NCI-H1105 (cell line): ENCODE measurements at regions not wholly inside any gene's neighbourhood (a gene's known extent, or its start where the extent isn't known, plus 50 kb on each side); places are given as distances from the start of the nearest gene placed in this dataset.

Experiments
- DNase-seq: peaks from one replicate; lab custom pipeline; 2025; lab: John Stamatoyannopoulos, UW

- DNase-seq = no peak
Observed at GRCh38 chr2:23128684-23129292, 256.2 kb upstream of the KLHL29 start.

GRCh38 chr2:23131066-23131575 is 253.9 kb upstream of the KLHL29 start:
- no peak for DNase-seq

GRCh38 chr2:23132000-23132399 is 253.0 kb upstream of the KLHL29 start:
- DNase-seq = no peak

GRCh38 chr2:23132823-23133595 is 252.0 kb upstream of the KLHL29 start:
- DNase-seq = no peak

DNA sequence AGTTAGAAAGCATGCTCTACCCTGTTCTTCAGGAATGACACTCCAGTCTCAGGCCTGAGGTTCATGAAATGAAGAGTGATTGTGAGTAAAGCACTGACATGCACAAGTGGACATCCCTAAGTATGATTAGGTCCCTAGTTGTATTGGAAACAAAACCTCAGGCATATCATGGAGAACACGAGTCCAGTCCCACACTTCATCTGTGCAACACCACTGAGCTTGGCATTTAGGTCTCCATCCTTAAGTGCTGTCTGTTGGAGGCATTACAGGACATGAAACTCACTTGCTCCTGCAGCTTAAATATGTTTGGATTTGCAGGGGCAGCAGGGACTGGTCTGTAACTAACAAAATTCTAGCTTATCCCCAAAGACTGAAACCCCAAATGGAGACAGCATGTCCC is 250.3 kb upstream of the KLHL29 start:
- no peak for DNase-seq

DNA sequence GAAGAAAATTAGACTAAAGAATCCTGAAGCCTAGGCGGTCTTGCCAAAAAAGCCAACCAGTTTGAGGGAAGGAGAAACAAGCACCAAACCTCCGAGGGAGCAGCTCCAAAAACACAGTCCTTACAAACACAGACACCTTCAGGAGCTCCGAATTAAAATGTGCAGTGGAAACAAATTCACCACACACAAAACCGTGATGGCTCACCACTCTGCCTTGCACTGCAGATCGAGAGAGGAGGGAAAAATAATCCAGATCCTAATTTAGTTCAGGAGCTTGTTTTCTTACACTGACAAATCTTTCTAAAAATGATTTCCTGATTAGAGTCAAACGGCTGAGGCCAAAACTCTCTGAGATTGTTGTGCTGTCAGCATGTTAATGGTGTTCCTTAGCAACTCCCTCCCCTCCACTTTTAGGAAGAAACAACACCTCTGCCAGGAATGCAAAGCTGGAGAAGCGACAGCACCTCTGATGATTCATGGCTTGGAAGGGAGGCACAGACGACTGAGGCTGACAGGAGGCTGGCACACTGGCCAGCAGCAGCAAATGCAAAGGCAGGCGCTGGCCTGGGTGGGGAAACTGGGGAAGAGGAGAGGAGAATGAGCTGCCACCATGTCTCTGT is 249.4 kb upstream of the KLHL29 start:
- DNase-seq = no peak

DNA sequence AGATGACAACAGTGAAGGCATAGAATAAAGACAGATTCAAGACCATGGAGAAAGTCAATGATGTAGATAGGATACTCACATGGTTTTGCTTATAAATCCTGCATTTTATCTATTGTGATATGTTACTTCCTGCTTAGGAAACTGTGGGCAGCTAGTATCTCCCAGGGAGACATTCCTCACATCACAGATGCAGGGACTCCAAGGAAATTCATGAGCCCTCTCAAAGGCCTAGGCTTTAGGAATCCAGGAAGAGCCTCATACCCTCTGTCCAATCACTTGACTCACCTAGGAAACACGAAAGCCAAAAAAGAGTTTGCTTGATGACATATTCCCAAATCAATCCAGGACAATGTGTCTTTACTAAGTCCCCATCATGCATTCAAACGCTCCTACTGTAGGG is 247.8 kb upstream of the KLHL29 start:
- no peak for DNase-seq

DNA sequence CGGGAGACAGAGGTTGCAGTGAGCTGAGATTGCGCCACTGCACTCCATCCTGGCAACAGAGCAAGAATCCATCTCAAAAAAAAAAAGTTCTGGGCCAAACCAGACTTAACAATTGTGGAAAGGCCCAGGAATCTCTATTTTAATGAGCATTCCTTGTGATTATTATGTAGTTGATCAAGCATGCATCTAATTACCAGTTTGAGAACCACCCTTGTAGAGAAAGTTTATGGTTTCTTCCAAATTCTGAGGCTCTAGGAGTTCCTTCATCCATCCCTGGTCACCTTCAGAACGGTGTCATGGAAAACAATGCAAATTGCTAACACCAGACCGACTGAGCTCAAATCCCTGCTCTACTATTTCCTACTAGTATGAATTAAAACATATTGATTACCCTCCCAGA is 246.3 kb upstream of the KLHL29 start:
- no peak for DNase-seq

DNA sequence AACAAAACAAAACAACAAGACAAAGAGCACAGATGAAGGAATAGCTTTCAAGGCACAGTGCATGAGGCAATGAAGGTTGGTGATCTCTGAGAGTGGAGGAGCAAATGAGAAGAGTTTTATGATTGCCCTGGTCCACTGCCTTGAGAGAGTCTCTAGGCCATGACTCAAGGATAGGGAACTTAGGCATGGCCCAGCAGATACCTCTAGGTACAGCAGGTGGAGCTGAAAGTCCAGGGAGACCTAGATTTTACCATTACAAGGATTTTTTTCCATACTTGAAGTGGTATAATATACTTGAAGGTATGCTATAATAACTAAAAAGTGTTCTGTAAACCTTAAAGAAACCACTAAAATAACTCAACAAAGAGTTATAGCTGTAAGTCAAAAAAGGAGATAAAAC is 239.5 kb upstream of the KLHL29 start:
- DNase-seq = no peak

GRCh38 chr2:23146011-23146410 is 239.0 kb upstream of the KLHL29 start:
- DNase-seq = no peak

DNA sequence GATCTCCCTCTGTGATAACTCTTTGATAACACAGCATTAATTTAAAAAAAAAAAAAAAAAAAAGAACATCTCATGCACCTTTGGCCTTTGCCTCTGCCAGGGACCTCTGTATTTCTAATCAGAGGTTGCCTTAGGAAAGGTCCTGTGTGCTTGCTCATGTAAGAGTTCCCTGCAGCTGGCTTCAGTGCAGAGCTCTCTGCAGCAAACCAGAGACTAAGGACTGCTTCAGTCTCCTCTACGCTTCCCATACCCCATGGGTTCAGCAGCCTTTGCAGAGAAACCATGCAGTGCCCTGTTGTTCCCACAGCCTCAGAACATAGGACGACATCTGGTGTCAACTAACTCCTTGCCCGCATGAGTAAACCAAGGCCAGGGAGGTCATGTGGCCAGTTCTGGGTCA is 236.6 kb upstream of the KLHL29 start:
- no peak for DNase-seq

DNA sequence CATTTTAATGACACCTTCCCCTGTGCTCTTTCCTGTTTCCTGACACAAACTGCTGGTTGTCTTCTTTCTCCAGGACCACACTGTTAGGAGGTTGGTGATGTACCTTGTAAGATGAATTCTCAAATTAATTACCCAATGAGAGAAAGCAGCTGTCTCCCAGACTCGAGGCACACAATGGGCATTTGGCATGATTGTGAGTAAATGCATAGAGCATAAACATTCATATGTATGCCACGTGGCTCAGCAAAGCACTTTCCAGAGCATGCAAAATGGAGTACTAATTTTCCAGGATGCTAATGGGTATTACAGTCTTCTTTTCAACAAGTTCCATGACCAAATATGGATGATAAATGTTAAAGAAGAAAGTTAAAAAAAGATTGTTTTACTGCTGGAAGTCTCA is 235.2 kb upstream of the KLHL29 start:
- DNase-seq = no peak

DNA sequence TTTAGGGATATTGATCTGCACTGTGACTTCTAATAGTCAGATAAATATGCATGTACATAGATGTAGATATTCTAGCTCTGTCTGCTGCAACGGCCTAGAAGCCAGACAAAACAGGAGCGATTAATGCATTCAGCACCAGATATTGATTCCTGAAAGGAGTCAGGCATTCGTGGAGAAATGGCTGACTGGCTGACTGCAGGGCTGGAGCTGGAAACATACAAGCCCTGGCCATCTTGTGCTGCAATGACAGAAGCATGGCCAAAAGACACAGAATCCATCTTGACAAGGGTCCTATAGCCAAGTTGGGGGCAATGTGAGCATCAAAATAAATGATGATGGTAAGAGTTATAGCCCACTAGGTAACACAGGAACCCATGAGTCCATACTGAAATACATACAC is 231.5 kb upstream of the KLHL29 start:
- DNase-seq = no peak

GRCh38 chr2:23155022-23155421 is 230.0 kb upstream of the KLHL29 start:
- DNase-seq = no peak

DNA sequence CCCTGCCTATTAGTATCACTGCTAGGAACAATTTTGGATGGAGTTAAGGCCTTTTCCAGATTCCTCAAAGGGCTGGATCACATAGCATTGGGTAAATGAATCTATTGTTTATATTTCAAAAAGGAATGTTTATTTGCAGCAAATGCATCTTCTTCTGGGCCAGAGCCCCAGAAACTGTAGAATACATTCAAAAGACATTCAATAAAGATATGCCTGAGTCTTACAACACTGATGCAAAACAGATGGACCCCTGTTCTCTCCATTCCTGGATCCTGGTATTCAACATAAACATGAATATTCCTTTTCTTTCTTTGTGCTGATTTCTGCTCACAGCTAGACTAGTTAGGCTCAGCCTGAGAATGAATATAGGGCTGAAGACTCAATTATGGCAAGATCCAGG is 227.2 kb upstream of the KLHL29 start:
- no peak for DNase-seq

GRCh38 chr2:23158306-23158705 is 226.7 kb upstream of the KLHL29 start:
- DNase-seq = no peak

GRCh38 chr2:23159746-23160405 is 225.1 kb upstream of the KLHL29 start:
- no peak for DNase-seq

- DNase-seq = no peak
Observed at GRCh38 chr2:23164173-23164572, 220.8 kb upstream of the KLHL29 start.

DNA sequence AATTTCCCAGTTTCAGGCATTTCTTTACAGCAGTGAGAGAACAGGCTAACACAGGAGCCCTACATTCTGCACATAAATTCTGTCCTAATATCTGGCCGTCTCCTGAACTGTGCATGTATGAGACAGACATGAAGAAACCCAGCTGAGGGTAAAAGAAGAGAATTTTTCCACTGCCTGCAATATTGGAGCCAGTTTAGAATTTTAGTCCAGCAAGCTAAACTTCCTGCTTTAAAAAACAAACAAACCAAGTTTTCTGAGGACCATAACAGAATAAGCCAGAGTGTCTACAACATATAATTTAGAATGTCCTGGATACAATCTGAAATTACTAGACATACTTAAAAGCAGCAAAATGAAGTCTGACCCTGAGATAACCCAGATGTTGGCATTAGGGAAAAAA is 215.1 kb upstream of the KLHL29 start:
- no peak for DNase-seq

GRCh38 chr2:23171108-23171507 is 213.9 kb upstream of the KLHL29 start:
- no peak for DNase-seq

- DNase-seq = no peak
Observed at GRCh38 chr2:23178396-23178795, 206.6 kb upstream of the KLHL29 start.

DNA sequence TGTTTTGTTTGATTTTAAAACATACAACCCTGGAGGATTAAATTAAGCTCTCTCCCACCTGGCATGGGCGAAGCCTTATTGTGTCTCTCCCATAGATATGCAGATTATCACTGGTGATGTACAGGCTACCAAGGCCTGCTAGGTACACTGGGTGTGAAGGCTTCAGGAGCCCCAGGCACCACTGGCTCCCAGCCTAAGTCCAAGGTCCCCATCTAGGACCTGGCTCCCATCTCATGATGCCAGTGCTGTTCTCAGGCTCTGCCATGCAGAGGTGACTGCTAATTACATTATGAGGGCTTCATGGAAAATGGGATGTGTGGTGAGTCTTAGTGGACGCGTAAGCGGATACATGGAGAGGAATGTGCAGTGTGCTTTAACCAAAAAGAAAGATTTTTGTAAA is 201.2 kb upstream of the KLHL29 start:
- no peak for DNase-seq
